GM23338 (cell line): ENCODE measurements at regions not wholly inside any gene's neighbourhood (a gene's known extent, or its start where the extent isn't known, plus 50 kb on each side); places are given as distances from the start of the nearest gene placed in this dataset.

ENCODE experiments used
- ATAC-seq: fragments of 200-7000 bp; cut with Tn5 transposase; 3 replicates; pipeline ENCODE4 v1.9.1; 2020
- DNase-seq: peaks from one replicate; pipeline ENCODE4 v3.0.0-alpha.2; 2015; ENCODE audit warnings: low spot score
- H2AFZ ChIP-seq: fragments of 200-600 bp; sonication (generic); 2 replicates; pipeline ENCODE4 v1.8.0; 2016; ENCODE audit warnings: antibody characterized with exemption, mild to moderate bottlenecking, moderate library complexity
- H3F3A ChIP-seq: fragments of 200-600 bp; sonication (generic); replicated peaks from 2 replicates; pipeline ENCODE4 v1.8.0; 2017; ENCODE audit warnings: antibody characterized with exemption, mixed run types, low read depth
- H3K27ac ChIP-seq: fragments of 200-600 bp; sonication (generic); 2 replicates; pipeline ENCODE4 v1.6.1; 2016; ENCODE audit warnings: low read depth
- H3K27me3 ChIP-seq: fragments of 200-600 bp; sonication (generic); 2 replicates; pipeline ENCODE4 v1.8.0; 2016; ENCODE audit warnings: mild to moderate bottlenecking, mixed run types, moderate library complexity; ENCODE audit not compliant: insufficient read depth
- H3K36me3 ChIP-seq: fragments of 200-600 bp; sonication (generic); 2 replicates; pipeline ENCODE4 v1.8.0; 2016; ENCODE audit warnings: mild to moderate bottlenecking; ENCODE audit not compliant: insufficient read depth
- H3K4me1 ChIP-seq: fragments of 200-600 bp; sonication (generic); 2 replicates; pipeline ENCODE4 v1.8.0; 2016; ENCODE audit warnings: mild to moderate bottlenecking, moderate library complexity; ENCODE audit not compliant: insufficient read depth
- H3K4me2 ChIP-seq: fragments of 200-600 bp; sonication (generic); 2 replicates; pipeline ENCODE4 v1.7.1; 2017; ENCODE audit warnings: mixed run types
- H3K4me3 ChIP-seq: fragments of 200-600 bp; sonication (generic); 2 replicates; pipeline ENCODE4 v1.6.1; 2016; ENCODE audit warnings: mixed run types
- H3K79me2 ChIP-seq: fragments of 200-600 bp; sonication (generic); replicated peaks from 2 replicates; pipeline ENCODE4 v1.8.0; 2017; ENCODE audit warnings: mild to moderate bottlenecking; ENCODE audit not compliant: insufficient read depth
- H3K9me2 ChIP-seq: fragments of 200-600 bp; sonication (generic); 2 replicates; pipeline ENCODE4 v1.8.0; 2017; ENCODE audit not compliant: insufficient read depth
- H4K20me1 ChIP-seq: fragments of 200-600 bp; sonication (generic); replicated peaks from 2 replicates; pipeline ENCODE4 v1.8.0; 2017; ENCODE audit warnings: mild to moderate bottlenecking; ENCODE audit not compliant: insufficient read depth
- H3K27ac Mint-ChIP-seq: 2 replicates; pipeline ENCODE4 v1.8.0; 2020; ENCODE audit warnings: inconsistent platforms, mild to moderate bottlenecking, moderate library complexity, mixed read lengths
- H3K27me3 Mint-ChIP-seq: 3 replicates; pipeline ENCODE4 v1.8.0; 2022; ENCODE audit warnings: low read depth, mild to moderate bottlenecking, moderate library complexity, mixed read lengths, inconsistent platforms; ENCODE audit not compliant: insufficient read depth, poor library complexity
- H3K36me3 Mint-ChIP-seq: 3 replicates; pipeline ENCODE4 v1.8.0; 2021; ENCODE audit warnings: low read depth, mild to moderate bottlenecking, inconsistent platforms, moderate library complexity, mixed read lengths
- H3K4me1 Mint-ChIP-seq: 3 replicates; pipeline ENCODE4 v1.8.0; 2020; ENCODE audit warnings: mild to moderate bottlenecking, inconsistent platforms, mixed read lengths
- H3K4me3 Mint-ChIP-seq: 3 replicates; pipeline ENCODE4 v1.8.0; 2021; ENCODE audit warnings: moderate library complexity, mild to moderate bottlenecking, inconsistent platforms, mixed read lengths
- H3K9me3 Mint-ChIP-seq: 3 replicates; pipeline ENCODE4 v1.8.0; 2020; ENCODE audit warnings: moderate library complexity, mild to moderate bottlenecking, inconsistent platforms, mixed read lengths
- CREB1 ChIP-seq: fragments of 250-450 bp; sonication (Bioruptor Pico); IDR thresholded peaks from 2 replicates; pipeline ENCODE4 v1.5.0; 2020; ENCODE audit warnings: low read depth, mild to moderate bottlenecking, moderate library complexity
- EZH2 ChIP-seq: fragments of 200-600 bp; sonication (generic); IDR thresholded peaks from one replicate; pipeline ENCODE4 v1.8.0; 2017; ENCODE audit warnings: antibody characterized with exemption, mild to moderate bottlenecking, low read depth; ENCODE audit not compliant: unreplicated experiment
- EZH2phosphoT487 ChIP-seq: fragments of 200-600 bp; sonication (generic); IDR thresholded peaks from one replicate; pipeline ENCODE4 v1.8.1; 2018; ENCODE audit warnings: antibody characterized with exemption; ENCODE audit not compliant: unreplicated experiment
- JUNB ChIP-seq: IDR thresholded peaks from one replicate; pipeline ENCODE4 v1.6.1; 2016; ENCODE audit warnings: antibody characterized with exemption; ENCODE audit not compliant: unreplicated experiment
- NANOG ChIP-seq: IDR thresholded peaks from 2 replicates; pipeline ENCODE4 v1.6.1; 2016; ENCODE audit warnings: antibody characterized with exemption, borderline replicate concordance
- POLR2AphosphoS5 ChIP-seq: IDR thresholded peaks from 2 replicates; pipeline ENCODE4 v1.6.1; 2016; ENCODE audit warnings: antibody characterized with exemption, low read depth
- STAT1 ChIP-seq: IDR thresholded peaks from one replicate; pipeline ENCODE4 v1.6.1; 2016; ENCODE audit warnings: antibody characterized with exemption; ENCODE audit not compliant: unreplicated experiment
- ZNF114 ChIP-seq: fragments of 250-450 bp; sonication (Bioruptor Pico); IDR thresholded peaks from 2 replicates; pipeline ENCODE4 v1.5.0; 2020; ENCODE audit warnings: mild to moderate bottlenecking, moderate library complexity
- ZNF331 ChIP-seq: fragments of 250-450 bp; sonication (Bioruptor Pico); IDR thresholded peaks from 2 replicates; pipeline ENCODE4 v1.5.0; 2020; ENCODE audit warnings: low read depth, mild to moderate bottlenecking, moderate library complexity
- TF ChIP-seq, protein P1 (sequence below): fragments of 250-450 bp; sonication (Bioruptor Pico); IDR thresholded peaks from 2 replicates; pipeline ENCODE4 v1.5.0; 2020; ENCODE audit warnings: mild to moderate bottlenecking, moderate library complexity
- TF ChIP-seq, protein P2 (sequence below): IDR thresholded peaks from 2 replicates; pipeline ENCODE4 v1.6.1; 2016; ENCODE audit warnings: antibody characterized with exemption

DNA sequence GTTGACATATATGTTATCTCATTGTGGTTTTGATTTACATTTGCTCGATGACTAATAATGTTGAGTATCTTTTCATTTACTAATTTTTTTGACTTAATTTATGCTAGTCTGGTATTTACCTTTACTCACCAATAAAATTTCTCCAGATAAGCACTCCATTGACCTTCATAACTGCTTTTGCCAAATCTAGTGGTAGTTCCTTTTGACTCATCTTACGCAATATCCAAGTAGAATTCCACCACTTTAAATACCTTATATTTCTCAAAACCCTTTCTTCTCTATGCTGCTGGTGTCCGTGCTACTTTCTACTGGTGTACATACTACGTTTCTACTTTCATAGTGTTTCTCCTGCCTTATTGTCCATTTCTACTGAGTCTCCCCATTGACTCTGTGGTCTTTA, 407.6 kb upstream of the SPHKAP start (continued):
- TF ChIP-seq, protein P1, sequence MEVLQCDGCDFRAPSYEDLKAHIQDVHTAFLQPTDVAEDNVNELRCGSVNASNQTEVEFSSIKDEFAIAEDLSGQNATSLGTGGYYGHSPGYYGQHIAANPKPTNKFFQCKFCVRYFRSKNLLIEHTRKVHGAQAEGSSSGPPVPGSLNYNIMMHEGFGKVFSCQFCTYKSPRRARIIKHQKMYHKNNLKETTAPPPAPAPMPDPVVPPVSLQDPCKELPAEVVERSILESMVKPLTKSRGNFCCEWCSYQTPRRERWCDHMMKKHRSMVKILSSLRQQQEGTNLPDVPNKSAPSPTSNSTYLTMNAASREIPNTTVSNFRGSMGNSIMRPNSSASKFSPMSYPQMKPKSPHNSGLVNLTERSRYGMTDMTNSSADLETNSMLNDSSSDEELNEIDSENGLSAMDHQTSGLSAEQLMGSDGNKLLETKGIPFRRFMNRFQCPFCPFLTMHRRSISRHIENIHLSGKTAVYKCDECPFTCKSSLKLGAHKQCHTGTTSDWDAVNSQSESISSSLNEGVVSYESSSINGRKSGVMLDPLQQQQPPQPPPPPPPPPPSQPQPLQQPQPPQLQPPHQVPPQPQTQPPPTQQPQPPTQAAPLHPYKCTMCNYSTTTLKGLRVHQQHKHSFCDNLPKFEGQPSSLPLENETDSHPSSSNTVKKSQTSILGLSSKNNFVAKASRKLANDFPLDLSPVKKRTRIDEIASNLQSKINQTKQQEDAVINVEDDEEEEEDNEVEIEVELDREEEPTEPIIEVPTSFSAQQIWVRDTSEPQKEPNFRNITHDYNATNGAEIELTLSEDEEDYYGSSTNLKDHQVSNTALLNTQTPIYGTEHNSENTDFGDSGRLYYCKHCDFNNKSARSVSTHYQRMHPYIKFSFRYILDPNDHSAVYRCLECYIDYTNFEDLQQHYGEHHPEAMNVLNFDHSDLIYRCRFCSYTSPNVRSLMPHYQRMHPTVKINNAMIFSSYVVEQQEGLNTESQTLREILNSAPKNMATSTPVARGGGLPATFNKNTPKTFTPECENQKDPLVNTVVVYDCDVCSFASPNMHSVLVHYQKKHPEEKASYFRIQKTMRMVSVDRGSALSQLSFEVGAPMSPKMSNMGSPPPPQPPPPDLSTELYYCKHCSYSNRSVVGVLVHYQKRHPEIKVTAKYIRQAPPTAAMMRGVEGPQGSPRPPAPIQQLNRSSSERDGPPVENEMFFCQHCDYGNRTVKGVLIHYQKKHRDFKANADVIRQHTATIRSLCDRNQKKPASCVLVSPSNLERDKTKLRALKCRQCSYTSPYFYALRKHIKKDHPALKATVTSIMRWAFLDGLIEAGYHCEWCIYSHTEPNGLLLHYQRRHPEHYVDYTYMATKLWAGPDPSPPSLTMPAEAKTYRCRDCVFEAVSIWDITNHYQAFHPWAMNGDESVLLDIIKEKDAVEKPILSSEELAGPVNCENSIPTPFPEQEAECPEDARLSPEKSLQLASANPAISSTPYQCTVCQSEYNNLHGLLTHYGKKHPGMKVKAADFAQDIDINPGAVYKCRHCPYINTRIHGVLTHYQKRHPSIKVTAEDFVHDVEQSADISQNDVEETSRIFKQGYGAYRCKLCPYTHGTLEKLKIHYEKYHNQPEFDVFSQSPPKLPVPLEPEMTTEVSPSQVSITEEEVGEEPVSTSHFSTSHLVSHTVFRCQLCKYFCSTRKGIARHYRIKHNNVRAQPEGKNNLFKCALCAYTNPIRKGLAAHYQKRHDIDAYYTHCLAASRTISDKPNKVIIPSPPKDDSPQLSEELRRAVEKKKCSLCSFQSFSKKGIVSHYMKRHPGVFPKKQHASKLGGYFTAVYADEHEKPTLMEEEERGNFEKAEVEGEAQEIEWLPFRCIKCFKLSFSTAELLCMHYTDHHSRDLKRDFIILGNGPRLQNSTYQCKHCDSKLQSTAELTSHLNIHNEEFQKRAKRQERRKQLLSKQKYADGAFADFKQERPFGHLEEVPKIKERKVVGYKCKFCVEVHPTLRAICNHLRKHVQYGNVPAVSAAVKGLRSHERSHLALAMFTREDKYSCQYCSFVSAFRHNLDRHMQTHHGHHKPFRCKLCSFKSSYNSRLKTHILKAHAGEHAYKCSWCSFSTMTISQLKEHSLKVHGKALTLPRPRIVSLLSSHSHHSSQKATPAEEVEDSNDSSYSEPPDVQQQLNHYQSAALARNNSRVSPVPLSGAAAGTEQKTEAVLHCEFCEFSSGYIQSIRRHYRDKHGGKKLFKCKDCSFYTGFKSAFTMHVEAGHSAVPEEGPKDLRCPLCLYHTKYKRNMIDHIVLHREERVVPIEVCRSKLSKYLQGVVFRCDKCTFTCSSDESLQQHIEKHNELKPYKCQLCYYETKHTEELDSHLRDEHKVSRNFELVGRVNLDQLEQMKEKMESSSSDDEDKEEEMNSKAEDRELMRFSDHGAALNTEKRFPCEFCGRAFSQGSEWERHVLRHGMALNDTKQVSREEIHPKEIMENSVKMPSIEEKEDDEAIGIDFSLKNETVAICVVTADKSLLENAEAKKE (CRISPR knock-in tag) = no peak
- TF ChIP-seq POLR2AphosphoS5 (no peak), NANOG (no peak), CREB1 (CRISPR knock-in tag) (no peak), EZH2phosphoT487 (no peak), ZNF331 (CRISPR knock-in tag) (no peak), STAT1 (no peak), ZNF114 (CRISPR knock-in tag) (no peak), JUNB (no peak)
- TF ChIP-seq, protein P2, sequence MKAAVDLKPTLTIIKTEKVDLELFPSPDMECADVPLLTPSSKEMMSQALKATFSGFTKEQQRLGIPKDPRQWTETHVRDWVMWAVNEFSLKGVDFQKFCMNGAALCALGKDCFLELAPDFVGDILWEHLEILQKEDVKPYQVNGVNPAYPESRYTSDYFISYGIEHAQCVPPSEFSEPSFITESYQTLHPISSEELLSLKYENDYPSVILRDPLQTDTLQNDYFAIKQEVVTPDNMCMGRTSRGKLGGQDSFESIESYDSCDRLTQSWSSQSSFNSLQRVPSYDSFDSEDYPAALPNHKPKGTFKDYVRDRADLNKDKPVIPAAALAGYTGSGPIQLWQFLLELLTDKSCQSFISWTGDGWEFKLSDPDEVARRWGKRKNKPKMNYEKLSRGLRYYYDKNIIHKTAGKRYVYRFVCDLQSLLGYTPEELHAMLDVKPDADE = no peak

DNA sequence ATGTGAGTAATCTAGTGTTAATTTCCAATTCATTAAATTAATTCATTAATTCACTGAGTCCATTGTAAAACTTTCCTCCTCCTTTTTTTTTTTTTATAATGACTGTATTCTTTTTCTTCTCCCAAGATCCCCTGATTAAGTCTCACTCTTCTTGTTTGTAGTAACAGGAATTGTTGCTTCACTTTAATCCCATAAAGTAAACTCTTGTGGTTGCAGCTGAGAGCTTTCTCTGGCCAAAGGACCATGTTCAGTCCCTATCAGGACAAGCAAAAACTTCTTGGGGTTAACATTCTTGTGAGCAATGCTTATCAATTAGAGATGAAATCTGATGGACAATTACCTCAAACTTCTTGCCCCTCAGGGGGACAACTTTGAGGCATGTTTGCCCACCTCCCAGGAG, 400.2 kb upstream of the SPHKAP start:
- no peaks in the 10 kb centered on the region for H3K27me3 Mint-ChIP-seq
- H3K27ac Mint-ChIP-seq = no peak overlapping the region
- TF ChIP-seq EZH2 = no peak
- TF ChIP-seq, protein P1 (CRISPR knock-in tag) = no peak

More for the DNA sequence above, 400.2 kb upstream of the SPHKAP start:
- 0 out of 3 replicates have a peak, but pooled peaks cover 3% of the 10 kb centered on the region for H3K36me3 Mint-ChIP-seq
- Histone ChIP-seq H3K4me3 (no peak overlapping the region), H3K27ac (no peak overlapping the region), H3K79me2 (no peaks in the 10 kb centered on the region), H3K36me3 (no peaks in the 10 kb centered on the region), H4K20me1 (no peaks in the 10 kb centered on the region), H3K4me2 (no peak overlapping the region), H3K27me3 (no peaks in the 10 kb centered on the region), H2AFZ (no peak overlapping the region), H3F3A (no peaks in the 10 kb centered on the region), H3K4me1 (no peaks in the 10 kb centered on the region), H3K9me2 (peaks cover 7% of the 10 kb centered on the region; the same call in 1 of the 2 replicates)
- H3K9me3 Mint-ChIP-seq = peaks cover 6% of the 10 kb centered on the region; the same call in 2 of the 3 replicates
- ATAC-seq (no peak), DNase-seq (no peak)
- H3K4me1 Mint-ChIP-seq = no peaks in the 10 kb centered on the region
- no peak overlapping the region for H3K4me3 Mint-ChIP-seq
